Left lobe of liver (tissue), 2 donors: ENCODE measurements at regions not wholly inside any gene's neighbourhood (a gene's known extent, or its start where the extent isn't known, plus 50 kb on each side); places are given as distances from the start of the nearest gene placed in this dataset.

Experiments
- ATAC-seq: fragments of 200-7000 bp; cut with Tn5 transposase; one replicate; pipeline ENCODE4 v1.9.1; 2020; ENCODE audit warnings: mild to moderate bottlenecking, moderate library complexity
- DNase-seq: peaks from one replicate; pipeline ENCODE4 v3.0.0-alpha.2; 2020; ENCODE audit warnings: low spot score
- donor health status: DM: no; HTN: no; CAD: no; lungs with moderate emphysema.
- donor health status: DM: no; HTN: yes; CAD: no.

DNA sequence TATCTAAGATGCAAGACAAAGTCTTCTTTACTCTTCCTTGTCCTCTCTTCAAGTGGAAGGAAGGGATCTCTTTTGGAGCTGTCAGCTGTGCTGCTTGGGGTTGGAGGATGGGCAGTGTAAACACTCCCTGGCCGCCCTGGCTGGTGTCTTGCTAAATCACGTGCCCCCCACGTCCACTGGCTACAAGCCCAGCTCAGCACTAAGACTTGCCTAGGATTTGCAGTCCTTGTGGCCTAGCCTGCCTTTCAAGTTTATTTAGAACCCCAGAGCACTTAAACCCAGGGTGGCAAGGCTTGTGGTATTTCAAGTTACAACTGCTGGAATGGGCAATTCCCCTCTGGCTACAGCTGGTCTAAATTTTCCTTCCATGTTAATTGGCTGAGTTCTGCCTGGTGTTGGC is 272.4 kb upstream of the MYO3A start:
- ATAC-seq (no peak), DNase-seq (no peak)

DNA sequence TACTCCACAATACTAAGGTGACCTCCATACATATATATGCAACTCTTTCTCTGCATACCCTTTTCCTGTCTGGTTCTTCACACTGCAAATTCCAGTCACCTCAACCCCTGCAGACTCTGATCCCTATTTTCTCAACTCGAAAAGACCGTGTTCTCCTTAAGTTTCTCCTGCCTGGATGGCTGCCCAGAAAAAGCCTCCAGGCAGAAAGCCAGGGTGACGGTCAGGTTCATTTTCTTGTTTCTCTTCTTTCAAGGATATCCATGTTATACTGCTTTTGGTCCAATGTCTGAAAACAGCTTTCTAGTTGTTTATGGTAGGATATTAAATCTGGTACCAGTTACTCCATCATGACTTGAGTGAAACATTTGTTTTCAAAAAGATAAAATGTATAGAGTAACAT is 267.8 kb upstream of the MYO3A start:
- no peak for ATAC-seq
- no peak for DNase-seq

- no peak for DNase-seq
- no peak for ATAC-seq
Observed at GRCh38 chr10:25675204-25675603, 258.8 kb upstream of the MYO3A start.

GRCh38 chr10:25675615-25676014 is 258.4 kb upstream of the MYO3A start:
- ATAC-seq (no peak), DNase-seq (no peak)

DNA sequence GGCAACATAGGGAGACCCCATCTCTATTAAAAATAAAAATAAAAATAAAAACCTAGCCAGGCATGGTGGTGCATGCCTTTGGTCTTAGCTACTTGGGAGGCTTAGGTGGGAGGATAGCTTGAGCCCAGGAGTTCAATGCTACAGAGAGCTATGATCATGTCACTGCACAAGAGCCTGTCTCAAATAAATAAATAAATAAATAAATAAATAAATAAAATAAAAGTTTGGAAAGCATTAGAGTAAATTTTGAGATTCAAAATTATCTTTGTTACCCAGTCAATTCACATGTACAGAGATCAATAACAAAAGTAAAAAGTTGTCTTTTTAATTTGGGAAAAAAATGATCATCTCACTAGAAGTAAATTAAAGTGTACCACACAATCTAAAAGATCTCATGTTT is 255.8 kb upstream of the MYO3A start:
- no peak for DNase-seq
- ATAC-seq: no peak

DNA sequence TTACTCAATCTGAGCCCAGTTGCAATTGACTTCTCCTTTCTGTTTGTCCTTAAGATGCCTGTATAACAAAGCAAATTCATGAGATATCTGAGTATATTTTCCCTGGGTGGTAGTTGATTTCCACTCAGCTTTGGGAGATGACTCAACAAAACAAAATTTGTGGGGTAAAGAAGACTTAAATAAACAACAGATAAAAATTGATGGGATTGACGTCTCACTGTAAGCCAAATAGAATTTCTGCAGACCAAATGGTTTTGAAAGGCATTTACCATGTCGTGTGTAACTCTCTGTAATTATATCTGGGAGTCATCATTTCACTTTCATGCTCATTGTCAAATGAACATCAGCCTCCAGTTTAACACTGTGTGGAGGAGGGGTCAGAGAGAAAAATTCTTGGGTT is 255.4 kb upstream of the MYO3A start:
- ATAC-seq (no peak), DNase-seq (no peak)

DNA sequence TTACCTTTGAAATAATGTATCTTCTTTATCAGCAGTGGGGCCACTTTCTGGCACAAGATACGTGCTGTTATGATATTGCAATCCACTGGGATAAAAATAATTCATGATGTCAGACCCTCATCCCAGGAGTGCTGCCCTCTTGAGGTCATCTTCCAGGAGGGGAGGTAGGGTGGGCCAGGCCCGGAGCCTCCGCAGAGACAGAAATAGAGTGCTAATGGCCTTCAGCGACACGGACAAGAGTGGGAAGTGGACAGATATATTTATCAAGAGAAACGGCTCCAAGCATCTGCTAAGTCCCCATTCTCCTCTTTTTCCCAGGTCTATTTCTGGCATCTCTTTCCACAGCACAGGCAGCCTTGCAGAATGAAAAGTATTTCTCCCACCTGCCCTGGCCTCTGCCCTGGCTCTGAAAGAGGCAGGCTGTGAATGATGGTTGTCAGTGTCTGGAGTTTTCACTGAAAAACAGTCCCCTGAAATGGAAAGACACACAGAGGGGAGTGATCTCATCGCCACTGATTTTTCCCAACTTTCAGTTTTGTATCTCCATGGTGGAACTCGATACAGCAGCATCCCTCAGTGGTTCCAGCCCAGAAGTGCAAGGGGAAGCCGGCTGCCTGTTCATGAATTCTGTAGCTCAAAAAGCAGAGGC is 251.7 kb upstream of the MYO3A start:
- DNase-seq (no peak), ATAC-seq (no peak)

DNA sequence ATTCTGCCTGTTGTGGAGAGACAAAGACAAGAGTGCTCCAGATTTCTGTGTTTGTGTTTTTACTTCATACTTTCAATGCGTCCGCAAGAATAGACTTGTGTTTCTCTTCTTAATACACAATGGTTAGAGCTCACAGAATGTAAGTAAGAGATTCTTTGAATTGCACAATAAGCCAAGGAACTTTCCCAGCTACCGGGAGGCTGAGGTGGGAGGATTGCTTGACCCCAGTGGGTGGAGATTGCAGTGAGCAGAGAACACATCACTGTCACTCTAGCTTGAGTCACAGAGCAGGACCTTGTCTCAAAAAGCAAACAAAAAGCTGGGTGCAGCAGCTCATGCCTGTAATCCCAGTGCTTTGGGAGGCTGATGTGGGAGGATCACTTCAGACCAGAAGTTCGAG is 250.7 kb upstream of the MYO3A start:
- DNase-seq (no peak), ATAC-seq (no peak)

DNA sequence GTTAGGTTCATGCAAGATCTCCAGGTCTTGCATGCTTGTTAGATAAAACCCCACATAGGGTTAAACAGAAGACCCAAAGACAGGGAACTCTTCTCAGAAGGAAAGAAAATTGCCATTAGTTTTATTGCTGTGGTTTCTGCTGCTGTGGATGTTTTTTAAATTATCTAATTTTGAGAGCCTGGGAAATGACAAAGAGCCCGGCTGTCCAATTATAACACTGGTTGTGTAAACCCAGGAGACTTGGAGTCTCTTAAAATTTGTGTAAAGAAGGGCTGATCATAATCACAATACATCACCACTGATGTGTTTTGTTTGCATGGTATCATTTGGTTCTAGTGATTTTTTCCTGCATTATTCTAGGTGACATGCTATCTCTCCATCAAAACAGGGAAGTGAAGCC is 246.5 kb upstream of the MYO3A start:
- no peak for ATAC-seq
- no peak for DNase-seq

DNA sequence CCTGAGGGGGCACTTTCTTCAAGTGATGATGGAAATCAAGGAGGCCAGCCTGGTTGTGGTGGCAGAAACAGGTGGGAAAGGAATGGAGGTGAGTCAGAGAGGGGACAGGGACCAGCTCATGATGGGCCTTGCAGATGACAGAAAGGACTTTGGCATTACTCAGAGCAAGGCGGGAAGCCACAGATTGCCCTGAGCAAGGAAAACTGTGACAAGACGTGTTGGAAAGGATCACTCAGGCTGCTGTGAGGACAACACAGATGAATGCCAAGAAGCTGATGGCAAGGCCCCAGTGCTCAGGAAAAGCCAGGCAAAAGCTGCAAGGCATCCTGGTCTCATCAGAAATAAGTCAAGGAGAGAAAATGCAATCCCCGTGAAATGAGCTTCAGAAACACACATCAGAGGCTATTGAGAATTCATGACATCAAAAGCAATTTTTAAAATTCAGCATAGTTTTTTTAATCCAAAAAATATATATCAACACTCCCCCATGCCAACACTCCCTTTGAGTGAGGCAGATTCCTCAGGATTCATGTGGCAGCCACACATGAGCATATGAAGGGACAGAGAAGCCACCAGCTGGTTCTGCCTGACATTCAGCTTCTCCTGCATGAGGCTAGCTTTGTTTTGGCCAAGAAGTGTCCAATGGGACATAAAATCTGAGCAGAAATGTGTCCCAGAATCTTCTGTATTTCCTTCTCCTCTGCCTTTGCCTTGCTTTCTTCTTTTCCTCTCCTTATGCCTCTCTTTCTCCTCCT is 244.5 kb upstream of the MYO3A start:
- ATAC-seq (no peak), DNase-seq (no peak)

DNA sequence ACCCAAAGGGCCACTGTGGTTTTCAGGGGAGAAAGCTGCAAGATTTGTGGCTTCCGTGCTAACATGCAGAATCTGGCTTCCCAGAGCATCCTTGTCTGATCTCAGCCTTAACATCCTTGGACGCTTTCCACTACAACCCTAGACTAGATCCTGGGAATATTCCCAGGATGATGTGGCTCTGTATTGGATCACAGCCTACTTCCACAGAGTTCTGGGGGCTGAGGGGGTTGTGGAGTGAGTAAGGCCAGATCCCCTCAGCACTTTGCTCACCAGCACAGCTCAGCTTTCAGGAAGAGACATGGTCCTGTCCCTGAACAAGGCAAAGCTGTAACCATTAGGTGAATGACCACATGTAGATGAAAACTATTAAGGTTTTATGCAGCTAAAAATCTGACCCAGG is 241.3 kb upstream of the MYO3A start:
- DNase-seq: no peak
- ATAC-seq: no peak

- DNase-seq (no peak), ATAC-seq (no peak)
Observed at GRCh38 chr10:25694206-25694933, 239.7 kb upstream of the MYO3A start.

- DNase-seq (no peak), ATAC-seq (no peak)
Observed at GRCh38 chr10:25694971-25695370, 239.1 kb upstream of the MYO3A start.

DNA sequence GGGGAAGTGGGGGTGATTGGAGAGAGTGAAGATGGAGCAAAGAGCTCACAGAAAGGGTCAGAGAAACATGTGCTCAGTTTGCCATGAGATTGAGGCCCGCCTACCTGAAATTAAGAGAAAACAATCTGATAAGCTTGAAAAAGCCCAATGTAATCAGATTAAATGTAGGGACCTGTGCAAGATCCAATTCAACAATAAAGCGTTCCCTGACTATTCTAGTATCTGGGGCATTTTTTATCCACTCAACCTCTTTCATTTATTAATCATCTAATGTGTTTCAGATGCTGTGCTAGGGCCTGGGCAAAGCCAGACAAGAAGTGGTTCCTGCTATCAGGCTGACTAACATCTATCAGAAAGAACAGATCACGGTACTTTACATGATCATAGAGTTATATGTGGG is 238.4 kb upstream of the MYO3A start:
- DNase-seq (no peak), ATAC-seq (no peak)

GRCh38 chr10:25696013-25696708 is 237.9 kb upstream of the MYO3A start:
- no peak for ATAC-seq
- DNase-seq: no peak

GRCh38 chr10:25697412-25697811 is 236.6 kb upstream of the MYO3A start:
- ATAC-seq: no peak
- no peak for DNase-seq

DNA sequence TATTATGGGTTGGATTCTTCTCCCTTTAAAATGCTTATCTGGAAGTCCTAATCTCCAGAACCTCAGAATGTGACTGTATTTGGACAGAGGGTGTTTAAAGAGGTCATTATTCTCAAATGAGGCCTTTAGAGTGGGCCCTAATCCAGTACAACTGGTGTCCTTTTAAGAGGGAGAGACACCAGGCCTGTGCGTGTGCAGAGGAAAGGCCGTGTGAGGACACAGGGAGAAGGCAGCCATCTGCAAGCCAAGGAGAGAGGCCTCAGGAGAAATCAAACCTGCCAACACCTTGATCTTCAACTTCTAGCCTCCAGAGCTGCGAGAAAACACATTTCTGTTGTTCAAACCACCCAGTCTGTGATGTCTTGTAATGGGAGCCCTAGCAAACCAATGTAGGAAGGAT is 235.4 kb upstream of the MYO3A start:
- no peak for DNase-seq
- ATAC-seq: no peak

GRCh38 chr10:25699631-25700030 is 234.4 kb upstream of the MYO3A start:
- no peak for DNase-seq
- ATAC-seq: no peak

- DNase-seq (no peak), ATAC-seq (no peak)
Observed at GRCh38 chr10:25701652-25702051, 232.4 kb upstream of the MYO3A start.

DNA sequence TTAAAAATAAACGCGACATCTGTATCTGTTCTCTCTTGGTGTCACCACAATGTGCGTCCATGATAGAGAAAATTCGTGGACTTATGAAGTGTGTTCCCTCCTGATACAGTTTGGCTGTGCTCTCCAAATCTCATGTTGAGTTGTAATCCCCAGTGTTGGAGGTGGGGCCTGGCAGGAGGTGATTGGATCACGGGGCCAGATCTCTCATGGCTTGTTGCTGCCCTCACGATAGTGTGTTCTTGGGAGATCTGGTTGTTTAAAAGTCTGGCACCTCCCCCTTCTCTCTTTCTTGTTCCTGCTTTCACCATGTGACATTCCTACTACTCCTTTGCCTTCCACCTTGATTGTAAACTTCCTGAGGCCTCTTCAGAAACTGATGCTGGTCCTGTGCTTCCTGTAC is 229.4 kb upstream of the MYO3A start:
- DNase-seq (no peak), ATAC-seq (no peak)

DNA sequence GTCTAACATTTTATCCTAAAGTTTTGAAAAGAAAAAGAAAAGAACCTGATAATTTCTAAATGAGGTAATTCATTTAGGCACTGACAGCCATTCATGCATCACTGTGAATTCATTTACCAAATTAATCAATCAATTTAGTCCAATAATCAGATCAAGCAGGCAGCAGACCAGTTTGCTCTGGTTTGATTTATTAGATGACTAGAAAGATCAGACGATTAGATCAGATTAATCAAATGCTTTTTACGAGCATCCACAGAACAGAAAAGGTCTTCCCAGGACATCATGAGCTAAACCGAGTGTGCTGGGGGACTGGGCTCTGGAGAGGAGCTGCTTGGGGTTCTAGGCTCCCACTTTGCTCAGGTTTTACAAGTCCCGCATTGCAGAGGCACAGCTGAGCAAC is 226.5 kb upstream of the MYO3A start:
- no peak for ATAC-seq

More for the DNA sequence above, 226.5 kb upstream of the MYO3A start:
- DNase-seq: no peak
